ENCODE measurements at regions not wholly inside any gene's neighbourhood (a gene's known extent, or its start where the extent isn't known, plus 50 kb on each side); places are given as distances from the start of the nearest gene placed in this dataset.

DNA sequence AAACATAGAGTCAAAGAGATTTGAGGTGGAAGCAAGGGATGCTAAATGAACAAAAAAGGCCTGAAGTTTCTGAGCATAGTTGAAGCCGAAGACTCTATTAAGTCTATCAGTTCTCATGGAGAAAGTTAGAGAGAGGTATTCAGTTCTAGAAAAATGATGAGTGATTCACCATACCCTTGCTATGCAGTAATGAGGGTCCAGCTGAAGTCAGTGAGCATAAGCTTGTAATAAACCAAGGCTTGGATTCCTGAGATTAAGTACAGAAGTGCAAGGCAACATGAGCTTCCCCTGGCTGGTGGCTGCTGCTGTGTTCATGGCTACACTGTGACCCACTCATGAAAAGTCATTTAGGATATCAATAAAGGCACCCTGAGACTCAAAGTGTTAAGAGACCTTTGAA is 129.7 kb upstream of the MTAP start:
- DNase-seq: no peak

DNA sequence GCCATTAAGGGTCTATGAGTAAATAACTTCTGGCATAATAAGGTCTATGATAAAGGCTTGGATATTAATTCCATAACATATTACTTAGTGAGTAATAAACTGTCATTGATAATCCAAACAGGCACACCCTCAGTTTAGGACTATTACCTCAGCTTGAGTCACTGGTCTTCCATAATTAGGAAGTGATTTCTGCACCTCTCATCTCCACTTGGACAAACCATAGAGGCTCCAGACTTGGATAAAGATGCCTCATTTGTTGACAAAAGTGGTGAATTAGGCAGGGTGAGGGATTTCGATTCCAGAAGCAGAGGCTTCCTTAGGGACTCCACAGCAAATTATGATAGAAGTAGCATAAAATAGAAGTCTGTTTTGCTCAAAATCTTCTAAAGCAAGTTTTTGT is 127.5 kb upstream of the MTAP start:
- DNase-seq: no peak

- DNase-seq: no peak
Measured at GRCh38 chr9:21677387-21677786, 125.0 kb upstream of the MTAP start.

DNA sequence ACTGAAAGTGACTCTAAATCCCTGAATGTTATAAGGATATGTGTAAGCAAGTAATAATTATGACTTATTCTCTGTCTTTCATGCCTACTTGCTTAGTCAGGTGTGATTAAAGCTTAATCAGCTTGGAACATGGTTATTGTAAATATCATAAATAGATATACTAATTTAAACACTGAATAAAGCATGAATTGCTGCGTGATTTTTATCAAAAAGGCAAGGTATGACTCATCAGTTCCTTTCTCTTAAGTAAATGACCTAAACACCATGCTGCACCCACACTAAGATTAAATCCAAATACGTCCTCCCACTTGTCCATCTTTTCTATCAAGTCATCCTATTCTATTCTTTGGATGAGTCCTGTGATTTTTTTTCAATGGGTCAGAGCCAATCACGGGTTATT is 124.6 kb upstream of the MTAP start:
- no peak for DNase-seq

DNA sequence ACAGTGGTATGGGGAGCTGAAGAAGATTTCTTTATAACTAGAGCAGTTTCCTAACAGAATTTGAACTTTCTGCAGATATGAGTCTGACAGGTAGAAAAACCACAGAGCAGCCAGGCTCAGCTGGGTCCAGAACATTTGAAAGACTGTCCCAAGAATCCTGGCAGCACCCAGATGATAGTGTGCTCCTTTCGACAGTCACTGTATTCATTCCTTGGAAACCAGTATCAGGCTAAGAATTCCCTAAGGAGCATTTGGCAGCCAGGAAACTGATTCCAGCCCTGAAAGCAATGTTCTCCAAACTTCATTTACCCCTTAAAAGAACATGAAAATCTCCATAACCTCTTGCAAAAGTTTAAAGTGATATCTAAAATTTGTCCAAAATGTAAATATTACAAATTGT is 123.0 kb upstream of the MTAP start:
- no peak for DNase-seq

- no peak for DNase-seq
Measured at GRCh38 chr9:21680590-21680989, 121.8 kb upstream of the MTAP start.

DNA sequence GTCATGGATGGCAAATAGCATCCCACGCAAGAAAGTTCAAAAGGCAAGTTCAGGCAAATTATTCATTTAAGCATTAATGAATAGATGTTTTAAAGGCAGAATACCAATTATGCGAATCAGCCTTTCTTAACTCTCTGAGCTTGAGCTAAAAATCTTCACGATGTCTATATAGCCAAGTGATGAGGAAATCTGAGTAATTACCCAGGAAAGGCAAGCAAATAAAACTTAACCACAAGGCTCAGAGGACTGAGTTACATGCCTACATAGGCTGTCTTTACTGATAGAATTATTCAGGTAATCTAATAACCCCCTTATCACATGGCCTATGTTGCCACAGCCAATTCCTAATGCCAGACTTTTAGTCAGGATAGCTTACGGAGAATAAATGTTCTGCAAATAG is 120.8 kb upstream of the MTAP start:
- no peak for DNase-seq

DNA sequence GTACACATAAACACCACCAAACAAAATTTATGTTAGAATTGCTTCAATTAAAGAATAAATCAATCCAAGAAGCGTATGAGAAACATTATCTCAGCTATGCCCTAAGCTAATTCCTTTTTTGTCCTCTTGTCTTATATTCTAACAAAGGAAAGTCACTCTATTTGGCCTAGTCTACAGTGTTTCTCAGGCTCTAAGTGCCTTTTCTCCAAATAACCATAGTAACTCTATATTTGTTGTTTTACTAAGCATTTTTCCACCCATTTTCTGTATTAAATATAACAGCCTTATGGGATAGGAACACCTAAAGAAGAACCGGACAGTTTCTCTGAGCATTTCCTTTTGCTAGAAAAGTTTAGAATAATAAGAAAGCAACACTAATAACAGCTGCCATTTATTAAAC is 120.1 kb upstream of the MTAP start:
- no peak for DNase-seq

DNA sequence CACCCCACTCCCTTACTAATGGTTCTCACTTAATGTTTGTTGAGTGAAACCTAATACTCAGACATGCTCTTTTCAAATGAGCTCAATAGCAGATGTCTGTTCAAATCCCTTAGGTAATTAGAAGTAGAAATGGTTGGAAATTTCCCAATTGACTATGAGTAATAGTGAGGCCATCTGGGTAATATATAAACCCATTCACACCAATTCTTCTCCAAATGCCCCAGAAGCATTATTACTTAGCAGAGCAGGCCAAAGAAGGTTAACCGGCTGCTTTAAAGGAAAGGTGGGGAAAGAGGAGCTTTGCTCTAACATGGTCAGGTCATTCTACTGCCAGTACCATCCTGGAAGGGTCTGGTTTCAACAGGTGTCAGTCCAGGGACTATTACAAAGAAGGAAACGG is 119.5 kb upstream of the MTAP start:
- no peak for DNase-seq

GRCh38 chr9:21683484-21684175 is 118.8 kb upstream of the MTAP start:
- no peak for DNase-seq

- no peak for DNase-seq
Measured at GRCh38 chr9:21684231-21684630, 118.2 kb upstream of the MTAP start.

- no peak for DNase-seq
Measured at GRCh38 chr9:21684831-21685362, 117.5 kb upstream of the MTAP start.

DNA sequence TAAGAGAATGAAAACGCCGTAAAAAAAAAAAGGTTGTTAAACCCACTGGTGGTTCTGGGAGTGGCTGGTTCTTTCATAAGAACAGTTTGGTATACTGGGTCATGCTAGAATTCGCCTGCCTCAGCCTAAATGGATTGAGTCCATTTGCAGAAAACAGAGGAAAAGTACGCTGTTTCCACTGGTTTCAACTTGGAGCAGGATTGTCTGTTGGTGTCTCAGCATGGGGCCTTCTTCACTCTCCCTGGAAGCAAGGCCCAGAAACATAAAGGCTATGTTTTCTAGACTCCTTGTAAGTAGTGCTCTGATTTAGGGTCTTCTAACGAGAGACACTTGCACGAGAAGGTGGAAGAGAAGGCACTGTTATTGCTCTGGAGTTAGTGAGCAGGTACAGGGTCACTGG is 116.9 kb upstream of the MTAP start:
- no peak for DNase-seq

DNA sequence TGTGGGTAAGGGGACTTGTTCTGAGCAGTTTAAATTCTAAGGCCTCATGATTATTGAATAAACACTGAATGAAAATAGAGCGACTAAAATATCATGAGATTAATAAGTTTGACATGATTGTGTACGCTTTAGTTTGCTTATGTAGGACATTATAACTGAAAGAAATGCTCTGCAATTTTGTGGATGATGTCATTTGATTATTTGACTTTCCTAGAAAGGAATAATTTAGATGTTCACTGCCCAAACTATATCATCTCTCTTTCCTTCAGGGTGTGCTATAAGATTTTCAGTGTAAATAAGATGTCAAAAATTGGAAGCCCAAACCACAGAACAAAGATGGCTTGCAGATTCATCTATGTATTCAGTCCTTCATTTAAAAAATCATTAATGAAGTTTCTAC is 115.7 kb upstream of the MTAP start:
- DNase-seq: no peak

DNA sequence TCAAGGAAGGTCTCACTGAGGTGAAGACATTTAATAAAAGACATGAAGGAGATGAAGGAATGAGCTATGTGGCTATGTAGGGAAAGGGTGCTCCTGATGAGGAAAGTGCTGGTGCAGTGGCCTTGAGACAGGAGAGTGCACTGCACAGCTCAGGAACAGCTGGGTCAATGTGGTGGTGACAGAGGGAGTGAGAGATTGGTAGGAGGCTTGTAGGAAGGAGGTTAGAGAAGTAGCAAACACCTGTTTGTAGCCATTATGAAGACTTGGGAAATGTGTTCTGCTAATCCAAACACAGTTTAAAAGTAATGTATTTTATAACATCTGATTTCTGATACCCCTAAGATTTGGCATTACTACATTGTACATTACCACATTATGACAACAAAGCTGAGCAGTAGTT is 115.1 kb upstream of the MTAP start:
- DNase-seq: no peak

DNA sequence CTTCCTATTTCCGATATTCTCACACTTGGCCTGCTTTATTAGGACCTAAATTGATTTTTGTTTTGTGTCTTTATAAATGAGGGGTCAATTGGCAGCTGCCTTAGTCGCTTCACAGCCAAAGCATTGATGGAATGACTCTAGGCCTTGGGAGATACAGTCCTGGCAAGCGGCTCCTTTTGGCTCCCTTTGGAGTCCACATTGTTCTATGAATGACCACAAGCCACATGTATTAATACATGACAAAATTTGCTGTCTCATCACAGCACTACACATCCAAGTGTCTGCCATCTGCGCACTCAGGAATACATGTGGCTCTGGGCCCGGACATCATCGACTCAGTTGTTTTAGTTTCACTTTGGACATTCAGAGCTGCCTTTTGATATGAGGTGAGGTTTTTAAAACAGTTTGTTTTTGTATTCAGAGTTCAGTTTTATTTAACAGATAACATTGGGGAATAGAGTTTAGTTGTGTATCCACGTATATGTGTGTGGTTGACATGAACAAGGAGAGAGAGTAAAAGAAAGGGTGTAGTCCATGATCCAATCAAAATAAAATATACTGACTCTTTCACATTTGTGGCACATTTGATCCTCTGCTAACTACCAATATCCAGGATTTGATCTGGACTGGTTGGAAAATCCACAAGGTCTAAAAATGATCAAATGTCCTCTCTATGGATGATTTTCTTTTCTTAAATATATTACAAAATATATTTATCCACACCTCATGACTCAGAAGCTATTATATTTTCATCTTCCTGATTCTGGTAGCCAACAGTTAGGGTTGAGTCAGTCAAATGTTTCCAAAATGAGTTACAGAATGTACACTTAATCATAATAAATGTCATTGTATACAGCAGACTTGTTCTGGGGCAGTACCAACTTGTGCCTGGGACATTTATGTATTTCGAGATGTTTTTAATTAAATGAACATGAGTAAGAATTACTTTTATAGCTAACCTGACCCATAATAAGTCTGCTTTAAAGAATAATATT is 114.0 kb upstream of the MTAP start:
- DNase-seq: no peak

- DNase-seq: no peak
Measured at GRCh38 chr9:21689854-21690253, 112.6 kb upstream of the MTAP start.

DNA sequence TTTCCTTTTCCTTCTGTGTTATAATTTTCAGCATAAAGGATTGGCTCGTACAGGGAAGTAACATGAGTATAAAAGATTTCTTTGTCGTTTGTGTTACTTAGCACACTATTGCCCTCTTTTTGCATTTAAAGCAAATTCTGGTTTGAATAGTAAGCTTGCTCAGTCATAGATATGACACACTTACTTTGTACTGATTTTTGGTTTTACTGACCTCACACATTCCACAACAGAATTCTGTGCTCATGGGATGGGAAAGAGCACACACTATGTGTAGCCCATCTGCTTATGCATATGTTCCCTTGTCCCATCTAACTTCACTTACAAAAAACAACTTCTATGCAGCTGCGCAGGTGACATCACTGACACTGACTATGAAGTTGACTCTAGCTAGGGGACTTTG is 111.9 kb upstream of the MTAP start:
- no peak for DNase-seq

- DNase-seq: no peak
Measured at GRCh38 chr9:21692390-21692789, 110.0 kb upstream of the MTAP start.

GRCh38 chr9:21694424-21694823 is 108.0 kb upstream of the MTAP start:
- no peak for DNase-seq

DNA sequence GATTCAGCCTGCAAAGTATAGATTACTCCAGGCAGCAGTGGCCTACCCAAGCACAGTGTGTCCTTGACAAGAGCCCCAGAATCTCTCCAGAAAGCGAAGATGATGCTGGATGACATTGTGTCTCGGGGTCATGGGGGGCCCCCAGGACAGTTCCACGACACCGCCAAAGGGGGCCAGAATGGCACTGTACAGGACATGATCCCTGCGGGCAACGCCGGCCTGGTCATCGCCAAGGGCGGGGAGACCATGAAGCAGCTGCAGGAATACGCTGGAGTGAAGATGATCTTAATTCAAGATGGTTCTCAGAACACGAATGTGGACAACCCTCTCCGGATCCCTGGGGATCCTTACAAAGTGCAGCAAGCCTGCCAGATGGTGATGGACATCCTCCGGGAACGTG is 107.0 kb upstream of the MTAP start:
- no peak for DNase-seq

DNA sequence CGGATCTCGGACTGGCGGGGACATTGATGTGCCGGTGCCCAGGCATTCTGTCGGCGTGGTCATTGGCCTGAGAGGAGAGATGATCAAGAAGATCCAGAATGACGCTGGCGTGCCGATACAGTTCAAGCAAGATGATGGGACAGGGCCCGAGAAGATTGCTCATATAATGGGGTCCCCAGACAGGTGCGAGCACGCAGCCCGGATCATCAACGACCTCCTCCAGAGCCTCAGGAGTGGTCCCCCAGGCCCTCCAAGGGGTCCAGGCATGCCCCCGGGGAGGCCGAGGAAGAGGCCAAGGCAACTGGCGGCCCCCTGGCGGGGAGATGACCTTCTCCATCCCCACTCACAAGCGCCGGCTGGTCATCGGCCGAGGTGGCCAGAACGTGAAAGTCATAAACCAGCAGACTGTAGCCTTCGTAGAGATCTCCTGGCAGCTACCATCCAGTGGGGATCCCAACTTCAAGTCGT is 106.5 kb upstream of the MTAP start:
- no peak for DNase-seq

DNA sequence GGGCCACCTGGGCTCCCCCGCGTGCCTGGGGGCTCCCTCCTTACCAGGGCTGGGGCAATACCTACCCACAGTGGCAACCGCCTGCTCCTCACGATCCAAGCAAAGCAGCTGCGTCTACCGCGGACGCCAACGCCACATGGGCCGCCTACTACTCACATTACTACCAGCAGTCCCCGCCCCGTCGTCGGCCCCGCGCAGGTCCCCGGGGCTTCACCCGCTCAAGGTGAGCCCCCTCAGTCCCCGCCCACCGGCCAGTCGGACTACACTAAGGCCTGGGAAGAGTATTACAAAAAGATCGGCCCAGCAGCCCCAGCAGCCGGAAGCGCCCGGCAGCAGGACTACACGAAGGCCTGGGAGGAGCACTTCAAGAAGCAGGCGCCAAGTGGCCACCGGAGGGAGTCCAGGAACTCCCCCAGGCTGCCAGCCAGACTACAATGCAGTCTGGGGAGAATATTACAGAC is 106.0 kb upstream of the MTAP start:
- DNase-seq: no peak

GRCh38 chr9:21708260-21708711 is 94.2 kb upstream of the MTAP start:
- DNase-seq: no peak
